ENCODE measurements at regions not wholly inside any gene's neighbourhood (a gene's known extent, or its start where the extent isn't known, plus 50 kb on each side); places are given as distances from the start of the nearest gene placed in this dataset.

- CTCF ChIA-PET, result no interaction called here
- Mint-ChIP-seq H3K4me3 (no peak overlapping the region), H3K4me1 (no peaks in the 10 kb centered on the region)
Observed at GRCh38 chr9:13505797-13506196, 226.3 kb upstream of the MPDZ start.

GRCh38 chr9:13503599-13503998, 224.1 kb upstream of the MPDZ start:
- no peaks in the 10 kb centered on the region for H3K36me3 ChIP-seq (ENCODE audit: control insufficient read depth in 2 of 3, insufficient read depth in 3 of 3, low read length in 3 of 3)
- Mint-ChIP-seq H3K9me3 (peaks cover 2 to 28% (median 8%) of the 10 kb centered on the region in 11 donors), H3K27ac (no peak overlapping the region), H3K27me3 (no peaks in the 10 kb centered on the region), H3K4me3 (no peak overlapping the region), H3K36me3 (no peaks in the 10 kb centered on the region), H3K4me1 (no peaks in the 10 kb centered on the region)
- ChIA-PET CTCF (no interaction called here), POLR2A (no interaction called here)
- no peak overlapping the region for H3K4me3 ChIP-seq (ENCODE audit: low read length)
- no peaks in the 10 kb centered on the region for H3K27me3 ChIP-seq (ENCODE audit: control insufficient read depth in 2 of 2, insufficient read depth in 2 of 2, low read length in 2 of 2)
- H3K27ac ChIP-seq (ENCODE audit: low read depth, low read length), result no peak overlapping the region
- H3K4me1 ChIP-seq (ENCODE audit: control insufficient read depth in 2 of 2, insufficient read depth in 2 of 2, low read length in 2 of 2), result no peaks in the 10 kb centered on the region
- DNase-seq (no peak), ATAC-seq (no peak)
- intact Hi-C loops (cut with micrococcal nuclease), result no loop called here
- H3K9me3 ChIP-seq (ENCODE audit: control insufficient read depth in 2 of 3, low read length in 3 of 3), result no peaks in the 10 kb centered on the region

More at GRCh38 chr9:13505797-13506196, 226.3 kb upstream of the MPDZ start:
- no peak overlapping the region for H3K27ac Mint-ChIP-seq
- ATAC-seq, result no peak
- POLR2A ChIA-PET, result no interaction called here
- DNase-seq, result no peak
- Histone ChIP-seq H3K27me3 (ENCODE audit: control insufficient read depth in 2 of 2, insufficient read depth in 2 of 2, low read length in 2 of 2) (no peaks in the 10 kb centered on the region), H3K36me3 (ENCODE audit: control insufficient read depth in 2 of 3, insufficient read depth in 3 of 3, low read length in 3 of 3) (no peaks in the 10 kb centered on the region), H3K4me3 (ENCODE audit: low read length) (no peak overlapping the region), H3K27ac (ENCODE audit: low read depth, low read length) (no peak overlapping the region), H3K9me3 (ENCODE audit: control insufficient read depth in 2 of 3, low read length in 3 of 3) (no peaks in the 10 kb centered on the region), H3K4me1 (ENCODE audit: control insufficient read depth in 2 of 2, insufficient read depth in 2 of 2, low read length in 2 of 2) (no peaks in the 10 kb centered on the region)
- H3K36me3 Mint-ChIP-seq, result no peaks in the 10 kb centered on the region
- intact Hi-C loops (cut with micrococcal nuclease), result no loop called here
- peaks cover 2 to 26% (median 6%) of the 10 kb centered on the region in 11 donors for H3K9me3 Mint-ChIP-seq
- H3K27me3 Mint-ChIP-seq, result no peaks in the 10 kb centered on the region

- intact Hi-C loops (cut with micrococcal nuclease), result no loop called here
- Mint-ChIP-seq H3K27me3 (no peaks in the 10 kb centered on the region), H3K36me3 (no peaks in the 10 kb centered on the region), H3K27ac (no peak overlapping the region), H3K4me3 (no peak overlapping the region), H3K9me3 (peaks cover 2 to 24% (median 8%) of the 10 kb centered on the region in 11 donors), H3K4me1 (no peaks in the 10 kb centered on the region)
- H3K4me3 ChIP-seq (ENCODE audit: low read length), result no peak overlapping the region
- no peaks in the 10 kb centered on the region for H3K27me3 ChIP-seq (ENCODE audit: control insufficient read depth in 2 of 2, insufficient read depth in 2 of 2, low read length in 2 of 2)
- H3K9me3 ChIP-seq (ENCODE audit: control insufficient read depth in 2 of 3, low read length in 3 of 3), result no peaks in the 10 kb centered on the region
- H3K4me1 ChIP-seq (ENCODE audit: control insufficient read depth in 2 of 2, insufficient read depth in 2 of 2, low read length in 2 of 2), result no peaks in the 10 kb centered on the region
- ChIA-PET POLR2A (no interaction called here), CTCF (no interaction called here)
- no peak for ATAC-seq
- no peaks in the 10 kb centered on the region for H3K36me3 ChIP-seq (ENCODE audit: control insufficient read depth in 2 of 3, insufficient read depth in 3 of 3, low read length in 3 of 3)
- no peak for DNase-seq
- H3K27ac ChIP-seq (ENCODE audit: low read depth, low read length), result no peak overlapping the region
Observed at GRCh38 chr9:13502484-13502883, 223.0 kb upstream of the MPDZ start.

GRCh38 chr9:13501018-13501417, 221.5 kb upstream of the MPDZ start:
- no peaks in the 10 kb centered on the region for H3K4me1 ChIP-seq (ENCODE audit: control insufficient read depth in 2 of 2, insufficient read depth in 2 of 2, low read length in 2 of 2)
- Mint-ChIP-seq H3K4me1 (no peaks in the 10 kb centered on the region), H3K27me3 (no peaks in the 10 kb centered on the region), H3K9me3 (peaks cover 0 to 18% (median 8%) of the 10 kb centered on the region in 11 donors), H3K36me3 (no peaks in the 10 kb centered on the region), H3K27ac (no peak overlapping the region), H3K4me3 (no peak overlapping the region)
- CTCF ChIA-PET, result no interaction called here
- DNase-seq (no peak), ATAC-seq (no peak)
- H3K27ac ChIP-seq (ENCODE audit: low read depth, low read length), result no peak overlapping the region
- no peaks in the 10 kb centered on the region for H3K36me3 ChIP-seq (ENCODE audit: control insufficient read depth in 2 of 3, insufficient read depth in 3 of 3, low read length in 3 of 3)
- POLR2A ChIA-PET, result no interaction called here
- no peaks in the 10 kb centered on the region for H3K9me3 ChIP-seq (ENCODE audit: control insufficient read depth in 2 of 3, low read length in 3 of 3)
- intact Hi-C loops (cut with micrococcal nuclease), result no loop called here
- no peaks in the 10 kb centered on the region for H3K27me3 ChIP-seq (ENCODE audit: control insufficient read depth in 2 of 2, insufficient read depth in 2 of 2, low read length in 2 of 2)
- H3K4me3 ChIP-seq (ENCODE audit: low read length), result no peak overlapping the region

- ChIA-PET CTCF (no interaction called here), POLR2A (no interaction called here)
- Histone ChIP-seq H3K27ac (ENCODE audit: low read depth, low read length) (no peak overlapping the region), H3K9me3 (ENCODE audit: control insufficient read depth in 2 of 3, low read length in 3 of 3) (no peaks in the 10 kb centered on the region), H3K4me3 (ENCODE audit: low read length) (no peak overlapping the region), H3K36me3 (ENCODE audit: control insufficient read depth in 2 of 3, insufficient read depth in 3 of 3, low read length in 3 of 3) (no peaks in the 10 kb centered on the region), H3K4me1 (ENCODE audit: control insufficient read depth in 2 of 2, insufficient read depth in 2 of 2, low read length in 2 of 2) (no peaks in the 10 kb centered on the region), H3K27me3 (ENCODE audit: control insufficient read depth in 2 of 2, insufficient read depth in 2 of 2, low read length in 2 of 2) (no peaks in the 10 kb centered on the region)
- H3K27me3 Mint-ChIP-seq, result no peaks in the 10 kb centered on the region
- H3K9me3 Mint-ChIP-seq, result peaks cover 0 to 15% (median 8%) of the 10 kb centered on the region in 11 donors
- intact Hi-C loops (cut with micrococcal nuclease), result no loop called here
- no peaks in the 10 kb centered on the region for H3K36me3 Mint-ChIP-seq
- no peak for ATAC-seq
- no peak overlapping the region for H3K4me3 Mint-ChIP-seq
- DNase-seq, result no peak
- H3K27ac Mint-ChIP-seq, result no peak overlapping the region
- H3K4me1 Mint-ChIP-seq, result no peaks in the 10 kb centered on the region
Observed at GRCh38 chr9:13500034-13500433, 220.5 kb upstream of the MPDZ start.

- ChIA-PET CTCF (no interaction called here), POLR2A (no interaction called here)
- DNase-seq, result no peak
- ATAC-seq, result no peak
- H3K9me3 Mint-ChIP-seq, result peaks cover 0 to 20% (median 3%) of the 10 kb centered on the region in 11 donors
- Histone ChIP-seq H3K27ac (ENCODE audit: low read depth, low read length) (no peak overlapping the region), H3K4me3 (ENCODE audit: low read length) (no peak overlapping the region), H3K4me1 (ENCODE audit: control insufficient read depth in 2 of 2, insufficient read depth in 2 of 2, low read length in 2 of 2) (no peaks in the 10 kb centered on the region), H3K9me3 (ENCODE audit: control insufficient read depth in 2 of 3, low read length in 3 of 3) (no peaks in the 10 kb centered on the region), H3K36me3 (ENCODE audit: control insufficient read depth in 2 of 3, insufficient read depth in 3 of 3, low read length in 3 of 3) (no peaks in the 10 kb centered on the region), H3K27me3 (ENCODE audit: control insufficient read depth in 2 of 2, insufficient read depth in 2 of 2, low read length in 2 of 2) (no peaks in the 10 kb centered on the region)
- H3K36me3 Mint-ChIP-seq, result no peaks in the 10 kb centered on the region
- intact Hi-C loops (cut with micrococcal nuclease), result no loop called here
- H3K27ac Mint-ChIP-seq, result no peak overlapping the region
- H3K4me3 Mint-ChIP-seq, result no peak overlapping the region
- H3K27me3 Mint-ChIP-seq, result no peaks in the 10 kb centered on the region
- no peaks in the 10 kb centered on the region for H3K4me1 Mint-ChIP-seq
Observed at GRCh38 chr9:13493697-13494096, 214.2 kb upstream of the MPDZ start.

GRCh38 chr9:13491493-13492424, 212.3 kb upstream of the MPDZ start:
- Histone ChIP-seq H3K27ac (ENCODE audit: low read depth, low read length) (no peak overlapping the region), H3K4me1 (ENCODE audit: control insufficient read depth in 2 of 2, insufficient read depth in 2 of 2, low read length in 2 of 2) (no peaks in the 10 kb centered on the region), H3K36me3 (ENCODE audit: control insufficient read depth in 2 of 3, insufficient read depth in 3 of 3, low read length in 3 of 3) (no peaks in the 10 kb centered on the region), H3K27me3 (ENCODE audit: control insufficient read depth in 2 of 2, insufficient read depth in 2 of 2, low read length in 2 of 2) (no peaks in the 10 kb centered on the region), H3K4me3 (ENCODE audit: low read length) (no peak overlapping the region), H3K9me3 (ENCODE audit: control insufficient read depth in 2 of 3, low read length in 3 of 3) (no peaks in the 10 kb centered on the region)
- Mint-ChIP-seq H3K4me3 (no peak overlapping the region), H3K36me3 (no peaks in the 10 kb centered on the region), H3K27ac (no peak overlapping the region), H3K27me3 (no peaks in the 10 kb centered on the region), H3K4me1 (no peaks in the 10 kb centered on the region), H3K9me3 (peaks cover 0 to 20% (median 3%) of the 10 kb centered on the region in 11 donors)
- ATAC-seq (no peak), DNase-seq (no peak)
- intact Hi-C loops (cut with micrococcal nuclease), result no loop called here
- ChIA-PET CTCF (no interaction called here), POLR2A (no interaction called here)
